NCI-H146 treated with DMSO at 0.1 percent for 48 hours (cell line): ENCODE measurements at regions not wholly inside any gene's neighbourhood (a gene's known extent, or its start where the extent isn't known, plus 50 kb on each side); places are given as distances from the start of the nearest gene placed in this dataset.
"Not testable (repeated sequence)": the region's sequence is repeated elsewhere in the genome, so short reads cannot be mapped to it uniquely, and the experiment has no call there.

ENCODE experiments used
- DNase-seq: peaks from one replicate; lab custom pipeline; 2025; ENCODE audit not compliant: unreplicated experiment; lab: John Stamatoyannopoulos, UW

- no peak for DNase-seq
Observed at GRCh38 chr13:44887515-44887914, 101.8 kb downstream of the NUFIP1 start.

- DNase-seq, result no peak
Observed at GRCh38 chr13:44884076-44884729, 105.1 kb downstream of the NUFIP1 start.

- DNase-seq, result peak; percentile 12
Observed at GRCh38 chr13:44879452-44880058, 109.7 kb downstream of the NUFIP1 start.

GRCh38 chr13:44876782-44877324 is 112.4 kb downstream of the NUFIP1 start:
- DNase-seq, result no peak

GRCh38 chr13:44874886-44875630 is 114.2 kb downstream of the NUFIP1 start:
- DNase-seq, result no peak

DNA sequence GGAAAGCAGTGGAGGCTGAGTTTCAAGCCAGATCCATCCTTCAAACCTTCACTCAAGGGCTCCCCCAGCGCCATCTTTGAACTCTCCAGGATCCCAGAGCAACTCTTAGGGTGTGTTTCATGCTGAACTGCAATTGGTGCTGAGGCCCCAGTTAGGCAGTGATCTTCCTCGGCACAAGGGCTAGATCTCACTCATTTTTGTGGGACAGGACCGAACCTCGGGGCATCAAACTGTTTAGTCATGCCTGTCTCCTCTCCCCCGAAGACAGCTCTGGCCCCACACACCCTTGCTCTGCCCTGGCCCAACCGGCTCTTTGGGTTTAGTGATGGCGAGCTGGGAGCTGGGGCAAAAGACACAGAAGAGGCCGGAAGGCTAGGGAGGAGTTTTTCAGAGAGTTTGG is 115.1 kb downstream of the NUFIP1 start:
- no peak for DNase-seq

DNA sequence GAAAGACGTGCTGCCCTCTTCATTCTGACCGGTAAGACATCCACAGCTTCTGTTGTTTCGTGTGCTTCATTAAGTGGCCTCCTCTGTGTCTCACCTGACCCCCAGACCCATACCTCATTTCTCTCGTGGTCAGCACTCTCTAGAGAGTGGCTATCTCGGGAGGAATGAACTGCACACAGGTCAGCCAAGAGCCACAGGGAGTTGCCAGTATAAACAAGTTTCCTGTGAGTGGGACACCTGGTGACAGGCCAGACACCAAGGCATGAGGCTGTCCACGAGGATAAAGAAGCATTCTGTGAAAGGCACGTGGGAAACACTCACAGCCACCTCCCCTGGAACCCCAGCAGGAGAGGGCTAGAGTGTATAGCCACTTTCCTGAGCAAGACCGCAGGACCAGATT is 115.8 kb downstream of the NUFIP1 start:
- DNase-seq, result no peak

- DNase-seq, result no peak
Observed at GRCh38 chr13:44872751-44873150, 116.5 kb downstream of the NUFIP1 start.

GRCh38 chr13:44870456-44870929 is 118.8 kb downstream of the NUFIP1 start:
- peak; percentile 44 for DNase-seq

GRCh38 chr13:44869167-44869566 is 120.1 kb downstream of the NUFIP1 start:
- DNase-seq, result no peak

DNA sequence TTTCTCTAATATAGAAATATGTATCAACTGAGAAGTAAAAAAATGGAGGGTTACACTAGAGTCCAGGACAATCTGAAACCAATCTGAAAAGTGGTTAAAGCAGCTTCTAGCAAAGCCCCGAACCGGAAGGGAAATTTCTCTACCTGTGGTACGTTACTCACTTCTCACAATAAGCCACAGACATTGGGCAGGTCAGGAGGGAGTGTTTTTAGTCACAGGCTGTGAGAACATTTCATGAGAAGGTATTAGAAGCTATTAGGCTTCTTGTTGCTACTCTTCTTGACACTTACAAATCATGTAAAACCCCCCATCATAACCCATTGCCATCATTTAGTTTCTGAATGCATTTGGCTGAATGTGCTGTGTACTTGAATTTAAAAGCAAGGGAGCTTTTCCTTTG is 120.9 kb downstream of the NUFIP1 start:
- DNase-seq, result no peak

DNA sequence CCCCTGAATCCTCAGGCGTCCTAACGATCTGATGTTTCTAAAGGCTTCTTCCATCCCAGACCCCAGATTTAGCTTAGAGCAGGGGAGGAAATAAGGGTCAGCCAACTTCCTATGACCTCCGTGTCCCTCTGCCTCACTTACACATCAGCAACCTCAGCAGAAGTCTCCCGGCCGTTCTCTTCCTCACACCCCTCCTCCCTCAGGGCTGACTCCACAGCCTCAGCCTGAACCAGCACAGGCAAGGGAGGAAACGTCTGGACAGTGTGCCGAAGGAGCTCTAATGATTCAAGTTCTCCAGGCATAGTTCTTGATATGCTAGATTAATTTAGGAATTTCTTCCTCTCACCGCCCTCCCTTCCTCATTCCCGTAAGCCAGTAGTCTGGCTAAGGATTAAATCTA is 121.4 kb downstream of the NUFIP1 start:
- no peak for DNase-seq

DNA sequence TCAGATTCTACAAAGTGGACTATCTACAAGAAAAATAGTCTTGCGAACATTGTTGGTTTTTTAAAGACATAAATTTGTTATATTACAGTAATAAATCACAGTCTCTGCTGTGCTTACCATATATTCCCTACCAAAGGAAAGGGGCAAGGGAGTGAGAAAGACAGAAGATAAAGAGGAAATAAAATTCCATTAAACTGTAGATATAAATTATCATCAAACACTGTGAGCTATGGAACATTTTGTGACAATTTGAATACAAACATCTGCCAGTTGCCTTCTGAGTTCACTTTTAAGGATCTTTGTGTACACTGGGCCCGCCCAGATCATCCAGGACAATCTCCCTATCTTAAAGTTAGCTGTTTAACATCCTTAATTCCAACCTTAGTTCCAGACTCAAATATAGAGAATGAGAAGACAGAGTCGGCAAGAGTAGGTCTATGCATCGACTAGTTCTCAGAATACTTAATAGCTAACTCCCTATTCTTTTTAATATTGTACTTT is 122.8 kb downstream of the NUFIP1 start:
- no peak for DNase-seq

DNA sequence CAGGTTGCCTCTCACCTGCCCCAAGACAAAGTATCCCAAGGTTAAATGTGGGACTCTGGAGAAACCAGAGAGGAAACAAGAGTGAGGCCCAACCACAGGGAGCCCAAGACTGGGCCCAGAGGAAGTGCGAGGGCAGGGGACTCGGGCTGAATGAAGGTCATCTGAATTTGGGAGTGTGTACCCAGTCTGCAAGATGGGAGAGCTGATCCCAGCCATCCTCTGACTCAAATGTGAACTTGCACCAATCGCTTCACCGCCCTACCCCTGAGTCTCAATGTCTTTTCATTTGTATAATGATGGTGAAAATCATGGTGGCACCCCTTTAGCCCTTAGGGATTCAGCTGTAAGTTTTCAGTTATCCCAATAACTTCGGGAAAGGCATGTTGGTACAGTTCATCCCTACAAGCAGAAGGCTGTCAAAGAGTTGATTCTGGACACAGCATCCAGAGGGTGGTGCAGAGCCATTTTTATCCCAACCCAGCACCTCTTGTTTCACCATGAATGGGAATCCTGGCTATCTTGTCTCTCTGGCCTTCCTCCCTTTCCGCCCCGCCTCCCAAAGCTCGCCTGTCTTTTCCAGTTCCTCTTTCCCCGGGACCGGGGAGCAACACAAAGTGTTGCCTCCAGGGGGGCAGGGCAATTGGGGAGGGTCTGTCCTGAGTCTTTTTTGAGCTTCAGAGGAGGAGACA is 123.4 kb downstream of the NUFIP1 start:
- no peak for DNase-seq

DNA sequence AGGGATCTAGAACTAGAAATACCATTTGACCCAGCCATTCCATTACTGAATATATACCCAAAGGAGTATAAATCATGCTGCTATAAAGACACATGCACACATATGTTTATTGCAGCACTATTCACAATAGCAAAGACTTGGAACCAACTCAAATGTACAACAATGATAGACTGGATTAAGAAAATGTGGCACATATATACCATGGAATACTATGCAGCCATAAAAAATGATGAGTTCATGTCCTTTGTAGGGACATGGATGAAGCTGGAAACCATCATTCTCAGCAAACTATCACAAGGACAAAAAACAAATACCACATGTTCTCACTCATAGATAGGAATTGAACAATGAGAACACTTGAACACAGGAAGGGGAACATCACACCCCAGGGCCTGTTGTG is 125.6 kb downstream of the NUFIP1 start:
- DNase-seq, result not testable (repeated sequence)

DNA sequence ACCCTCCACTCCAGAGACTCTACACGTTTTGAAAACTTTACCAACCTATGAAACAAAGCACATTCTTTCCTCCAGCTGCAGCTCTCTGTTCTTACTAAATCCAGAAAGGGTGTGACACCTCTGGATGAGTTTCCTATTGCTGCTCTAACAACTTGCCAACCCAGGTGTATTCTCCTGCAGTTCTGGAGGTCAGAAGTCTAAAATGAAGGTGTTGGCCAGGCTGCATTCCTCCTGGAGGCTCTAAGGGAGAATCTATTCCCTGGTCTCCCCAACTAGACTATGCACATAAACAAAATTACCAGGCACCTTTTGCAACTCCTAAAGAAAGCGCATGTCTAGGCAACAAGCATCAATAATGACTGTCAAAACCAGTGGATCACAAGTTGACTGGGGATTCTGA is 128.8 kb downstream of the NUFIP1 start:
- DNase-seq, result no peak

GRCh38 chr13:44857736-44858135 is 131.5 kb downstream of the NUFIP1 start:
- no peak for DNase-seq

DNA sequence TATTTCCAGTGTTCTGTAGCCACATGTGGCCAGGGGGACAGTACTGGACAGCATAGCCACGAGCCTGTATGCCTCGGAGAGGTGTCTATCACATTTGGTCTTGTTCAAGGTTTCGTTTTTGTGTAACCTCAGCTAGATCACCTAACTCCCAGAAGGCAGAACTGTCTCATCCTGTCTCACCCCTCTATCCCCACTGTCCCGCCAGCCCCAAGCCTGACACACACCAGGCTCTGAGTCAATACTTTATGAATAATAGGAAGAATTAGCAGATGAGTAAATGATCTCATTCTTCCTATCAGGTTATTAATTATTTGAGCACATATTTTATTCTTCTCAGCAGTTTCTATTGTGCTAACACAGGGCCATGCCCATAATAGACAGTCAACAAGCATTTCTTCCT is 132.2 kb downstream of the NUFIP1 start:
- no peak for DNase-seq

DNA sequence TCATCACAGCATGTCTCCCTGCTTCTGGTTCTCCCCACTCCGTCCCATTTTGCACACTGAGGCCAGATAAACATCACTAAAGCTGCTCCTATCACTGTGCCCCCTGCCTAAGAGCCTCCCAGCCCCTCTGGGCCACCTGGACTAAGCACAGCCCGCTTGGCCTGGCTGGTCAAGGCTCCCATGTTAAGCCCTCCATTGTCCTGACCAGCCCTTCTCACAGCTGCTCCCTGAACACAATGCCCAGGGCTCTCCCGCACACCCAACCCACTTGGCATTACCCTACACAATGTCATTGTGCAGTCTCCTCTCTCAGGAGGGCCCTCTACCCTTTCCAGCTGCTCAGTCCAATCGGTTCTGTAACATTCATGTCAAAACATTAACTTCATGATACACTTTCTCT is 133.4 kb downstream of the NUFIP1 start:
- DNase-seq, result no peak

GRCh38 chr13:44854313-44855060 is 134.8 kb downstream of the NUFIP1 start:
- peak; percentile 86 for DNase-seq
